GM19397 (cell line): ENCODE measurements at regions not wholly inside any gene's neighbourhood (a gene's known extent, or its start where the extent isn't known, plus 50 kb on each side); places are given as distances from the start of the nearest gene placed in this dataset.

Source experiments
- ATAC-seq: cut with Tn5 transposase; IDR thresholded peaks from one replicate; pipeline ENCODE4 v1.9.1; 2021; ENCODE audit warnings: mild to moderate bottlenecking, moderate library complexity; ENCODE audit not compliant: unreplicated experiment

- no peak for ATAC-seq
These were observed 188.7 kb upstream of the APCDD1 start for GRCh38 chr18:10265560-10266333.

- ATAC-seq: no peak
These were observed 188.2 kb upstream of the APCDD1 start for GRCh38 chr18:10266334-10266590.

- no peak for ATAC-seq
These were observed 185.2 kb upstream of the APCDD1 start for GRCh38 chr18:10269261-10269660.

- ATAC-seq: no peak
These were observed 184.3 kb upstream of the APCDD1 start for GRCh38 chr18:10270151-10270571.

GRCh38 chr18:10271481-10271880 is 183.0 kb upstream of the APCDD1 start:
- no peak for ATAC-seq

- no peak for ATAC-seq
These were observed 180.1 kb upstream of the APCDD1 start for GRCh38 chr18:10274301-10274700.

GRCh38 chr18:10275486-10275885 is 178.9 kb upstream of the APCDD1 start:
- no peak for ATAC-seq

- no peak for ATAC-seq
These were observed 176.2 kb upstream of the APCDD1 start for GRCh38 chr18:10278265-10278664.

GRCh38 chr18:10279471-10279870 is 175.0 kb upstream of the APCDD1 start:
- ATAC-seq: no peak

- ATAC-seq: no peak
These were observed 174.4 kb upstream of the APCDD1 start for GRCh38 chr18:10279905-10280644.

GRCh38 chr18:10284540-10285282 is 169.7 kb upstream of the APCDD1 start:
- no peak for ATAC-seq

- no peak for ATAC-seq
These were observed 169.2 kb upstream of the APCDD1 start for GRCh38 chr18:10285283-10285640.

- no peak for ATAC-seq
These were observed 167.8 kb upstream of the APCDD1 start for GRCh38 chr18:10286580-10287150.

- no peak for ATAC-seq
These were observed 165.2 kb upstream of the APCDD1 start for GRCh38 chr18:10289251-10289650.

GRCh38 chr18:10289951-10290637 is 164.3 kb upstream of the APCDD1 start:
- ATAC-seq: no peak

- no peak for ATAC-seq
These were observed 163.7 kb upstream of the APCDD1 start for GRCh38 chr18:10290638-10291235.

GRCh38 chr18:10291568-10291981 is 162.9 kb upstream of the APCDD1 start:
- no peak for ATAC-seq

GRCh38 chr18:10293966-10294365 is 160.5 kb upstream of the APCDD1 start:
- ATAC-seq: no peak

GRCh38 chr18:10295751-10296150 is 158.7 kb upstream of the APCDD1 start:
- no peak for ATAC-seq

- no peak for ATAC-seq
These were observed 157.9 kb upstream of the APCDD1 start for GRCh38 chr18:10296491-10296890.

GRCh38 chr18:10297086-10297485 is 157.3 kb upstream of the APCDD1 start:
- no peak for ATAC-seq
